ENCODE measurements at regions not wholly inside any gene's neighbourhood (a gene's known extent, or its start where the extent isn't known, plus 50 kb on each side); places are given as distances from the start of the nearest gene placed in this dataset.

DNA sequence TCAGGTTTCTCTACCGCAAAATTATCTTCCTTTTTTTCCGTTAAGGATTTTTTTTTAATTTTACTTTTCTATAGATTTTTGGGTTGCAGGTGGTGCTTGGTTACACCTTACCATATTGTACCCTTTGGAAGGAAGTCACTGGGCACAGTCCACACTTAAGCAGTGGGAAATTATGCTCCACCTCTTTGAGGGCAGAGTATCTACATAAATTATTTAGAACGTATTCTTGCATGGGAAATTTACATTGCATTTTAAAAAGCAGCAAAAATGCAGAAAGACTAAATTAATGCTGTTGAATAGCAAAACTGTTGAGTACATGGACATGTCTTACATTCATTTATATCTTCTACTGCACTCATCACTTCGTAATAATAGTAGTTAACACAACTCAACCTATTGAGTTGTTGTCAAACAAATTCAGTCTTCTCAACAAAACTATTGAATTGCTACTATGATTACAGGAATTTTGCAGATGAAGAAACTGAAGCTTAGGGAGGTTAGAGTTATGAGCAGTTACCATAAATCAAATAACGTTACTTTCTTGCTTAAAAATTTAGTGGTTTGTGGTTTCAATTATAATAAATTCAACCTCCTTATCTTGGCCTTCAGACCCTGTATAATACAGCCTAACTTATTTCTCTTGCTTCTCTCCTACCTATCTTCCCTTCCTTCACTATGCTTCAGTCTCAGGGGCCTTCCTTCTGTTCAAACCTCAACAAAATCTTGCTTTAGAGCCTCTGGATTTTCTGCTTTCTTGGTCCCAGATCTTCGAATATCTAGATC lies 97.4 kb upstream of the ARHGAP20 start:
- DNase-seq (ENCODE audit: extremely low read depth, insufficient read length): no peak
- Histone ChIP-seq H3K27me3 (replicated peaks; ENCODE audit: control insufficient read depth, insufficient read depth, low read length) (no peaks in the 10 kb centered on the region), H3K4me3 (replicated peaks; ENCODE audit: low read depth, low read length) (no peak overlapping the region), H3K36me3 (ENCODE audit: control insufficient read depth, insufficient read depth, low read length) (no peaks in the 10 kb centered on the region)
- TF ChIP-seq, protein P1, sequence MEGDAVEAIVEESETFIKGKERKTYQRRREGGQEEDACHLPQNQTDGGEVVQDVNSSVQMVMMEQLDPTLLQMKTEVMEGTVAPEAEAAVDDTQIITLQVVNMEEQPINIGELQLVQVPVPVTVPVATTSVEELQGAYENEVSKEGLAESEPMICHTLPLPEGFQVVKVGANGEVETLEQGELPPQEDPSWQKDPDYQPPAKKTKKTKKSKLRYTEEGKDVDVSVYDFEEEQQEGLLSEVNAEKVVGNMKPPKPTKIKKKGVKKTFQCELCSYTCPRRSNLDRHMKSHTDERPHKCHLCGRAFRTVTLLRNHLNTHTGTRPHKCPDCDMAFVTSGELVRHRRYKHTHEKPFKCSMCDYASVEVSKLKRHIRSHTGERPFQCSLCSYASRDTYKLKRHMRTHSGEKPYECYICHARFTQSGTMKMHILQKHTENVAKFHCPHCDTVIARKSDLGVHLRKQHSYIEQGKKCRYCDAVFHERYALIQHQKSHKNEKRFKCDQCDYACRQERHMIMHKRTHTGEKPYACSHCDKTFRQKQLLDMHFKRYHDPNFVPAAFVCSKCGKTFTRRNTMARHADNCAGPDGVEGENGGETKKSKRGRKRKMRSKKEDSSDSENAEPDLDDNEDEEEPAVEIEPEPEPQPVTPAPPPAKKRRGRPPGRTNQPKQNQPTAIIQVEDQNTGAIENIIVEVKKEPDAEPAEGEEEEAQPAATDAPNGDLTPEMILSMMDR (IDR thresholded peaks at IDR 0.05; ENCODE audit: insufficient read depth, low read length, poor library complexity, severe bottlenecking): no peak

DNA sequence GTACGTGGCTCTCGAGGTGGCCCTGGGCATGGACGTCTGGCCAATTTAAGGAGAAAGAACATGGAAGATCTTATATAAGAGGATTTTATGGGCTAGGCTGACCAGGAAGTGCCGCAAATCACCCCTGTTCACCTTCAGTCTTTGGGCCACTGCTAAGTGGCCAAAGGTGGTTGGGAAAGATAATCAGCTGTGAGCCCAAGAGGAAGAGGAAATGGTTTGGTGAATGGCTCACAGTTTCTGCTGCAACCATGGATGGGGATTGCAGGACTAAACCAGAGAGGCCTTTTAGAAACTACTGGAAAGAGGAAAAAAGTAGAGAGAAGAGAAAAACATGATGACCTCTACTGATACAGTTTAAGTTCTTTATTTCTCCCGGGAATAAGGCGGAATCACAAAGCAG lies 96.0 kb upstream of the ARHGAP20 start:
- no peaks in the 10 kb centered on the region for H3K27me3 ChIP-seq (replicated peaks; ENCODE audit: control insufficient read depth, insufficient read depth, low read length)
- H3K36me3 ChIP-seq (ENCODE audit: control insufficient read depth, insufficient read depth, low read length): no peaks in the 10 kb centered on the region
- H3K4me3 ChIP-seq (replicated peaks; ENCODE audit: low read depth, low read length): no peak overlapping the region
- DNase-seq (ENCODE audit: extremely low read depth, insufficient read length): no peak
- TF ChIP-seq, protein P1 (IDR thresholded peaks at IDR 0.05; ENCODE audit: insufficient read depth, low read length, poor library complexity, severe bottlenecking): no peak

DNA sequence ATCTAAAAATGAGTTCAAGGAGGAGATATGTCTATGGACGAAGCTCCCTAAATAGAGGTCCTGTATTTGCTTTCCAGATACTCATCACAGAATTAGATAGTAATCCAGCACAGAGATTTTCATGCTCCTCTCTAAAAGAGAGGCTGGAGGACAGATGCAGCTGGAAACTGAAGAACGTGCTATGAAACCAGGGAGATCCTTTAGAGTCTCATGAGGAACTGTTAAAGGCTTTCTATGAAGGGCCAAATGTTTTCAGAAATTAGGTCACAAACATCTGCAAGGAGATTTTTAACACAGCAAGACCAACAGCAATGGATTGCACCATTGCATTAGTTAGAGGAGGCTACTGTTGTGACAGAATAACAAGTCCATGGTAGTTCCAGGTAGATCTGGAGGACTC lies 95.6 kb upstream of the ARHGAP20 start:
- Histone ChIP-seq H3K27me3 (replicated peaks; ENCODE audit: control insufficient read depth, insufficient read depth, low read length) (no peaks in the 10 kb centered on the region), H3K36me3 (ENCODE audit: control insufficient read depth, insufficient read depth, low read length) (no peaks in the 10 kb centered on the region), H3K4me3 (replicated peaks; ENCODE audit: low read depth, low read length) (no peak overlapping the region)
- TF ChIP-seq, protein P1 (IDR thresholded peaks at IDR 0.05; ENCODE audit: insufficient read depth, low read length, poor library complexity, severe bottlenecking): no peak
- no peak for DNase-seq (ENCODE audit: extremely low read depth, insufficient read length)

DNA sequence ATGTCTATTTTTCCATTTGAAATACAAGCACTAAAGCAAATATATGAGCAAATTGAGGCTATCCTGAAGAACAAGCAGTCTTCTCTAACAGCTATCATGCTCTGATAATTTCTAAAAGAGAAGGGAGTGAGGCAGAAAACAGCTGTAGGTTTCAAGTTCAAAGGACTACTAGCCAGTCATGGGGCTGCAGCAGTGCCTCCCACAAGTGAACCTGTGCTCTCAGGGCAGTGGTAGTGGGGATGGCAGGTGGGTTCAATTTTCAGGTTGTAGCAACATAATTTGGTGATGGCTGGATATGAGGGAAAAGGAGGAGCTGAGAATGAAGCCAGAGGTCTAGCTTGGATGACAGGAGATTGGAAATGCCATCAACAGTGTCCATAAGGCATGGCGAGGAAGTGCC lies 93.5 kb upstream of the ARHGAP20 start:
- no peaks in the 10 kb centered on the region for H3K36me3 ChIP-seq (ENCODE audit: control insufficient read depth, insufficient read depth, low read length)
- TF ChIP-seq, protein P1 (IDR thresholded peaks at IDR 0.05; ENCODE audit: insufficient read depth, low read length, poor library complexity, severe bottlenecking): no peak
- H3K4me3 ChIP-seq (replicated peaks; ENCODE audit: low read depth, low read length): no peak overlapping the region
- no peak for DNase-seq (ENCODE audit: extremely low read depth, insufficient read length)
- no peaks in the 10 kb centered on the region for H3K27me3 ChIP-seq (replicated peaks; ENCODE audit: control insufficient read depth, insufficient read depth, low read length)

DNA sequence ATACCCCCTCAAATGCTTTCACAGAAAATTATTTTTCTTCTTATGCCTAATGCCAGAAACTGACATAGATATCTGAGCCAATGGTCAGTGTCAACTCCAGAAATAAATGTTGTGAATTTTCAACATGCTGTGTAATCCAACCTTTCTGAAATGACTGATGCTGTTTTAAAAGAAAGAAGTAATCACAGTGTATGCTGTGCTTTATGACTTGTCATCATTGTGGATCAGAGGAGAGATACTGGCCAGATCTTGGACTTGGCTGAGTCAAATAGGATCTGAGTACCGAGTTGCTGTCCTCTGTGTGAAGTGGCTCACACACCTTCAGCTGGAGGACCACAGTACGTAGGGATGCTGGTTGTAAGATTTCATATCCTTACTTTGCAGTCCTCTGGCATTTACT lies 89.9 kb upstream of the ARHGAP20 start:
- TF ChIP-seq, protein P1 (IDR thresholded peaks at IDR 0.05; ENCODE audit: insufficient read depth, low read length, poor library complexity, severe bottlenecking): no peak
- no peaks in the 10 kb centered on the region for H3K27me3 ChIP-seq (replicated peaks; ENCODE audit: control insufficient read depth, insufficient read depth, low read length)
- H3K36me3 ChIP-seq (ENCODE audit: control insufficient read depth, insufficient read depth, low read length): no peaks in the 10 kb centered on the region
- DNase-seq (ENCODE audit: extremely low read depth, insufficient read length): no peak
- no peak overlapping the region for H3K4me3 ChIP-seq (replicated peaks; ENCODE audit: low read depth, low read length)
